ENCODE measurements at regions not wholly inside any gene's neighbourhood (a gene's known extent, or its start where the extent isn't known, plus 50 kb on each side); places are given as distances from the start of the nearest gene placed in this dataset.

DNA sequence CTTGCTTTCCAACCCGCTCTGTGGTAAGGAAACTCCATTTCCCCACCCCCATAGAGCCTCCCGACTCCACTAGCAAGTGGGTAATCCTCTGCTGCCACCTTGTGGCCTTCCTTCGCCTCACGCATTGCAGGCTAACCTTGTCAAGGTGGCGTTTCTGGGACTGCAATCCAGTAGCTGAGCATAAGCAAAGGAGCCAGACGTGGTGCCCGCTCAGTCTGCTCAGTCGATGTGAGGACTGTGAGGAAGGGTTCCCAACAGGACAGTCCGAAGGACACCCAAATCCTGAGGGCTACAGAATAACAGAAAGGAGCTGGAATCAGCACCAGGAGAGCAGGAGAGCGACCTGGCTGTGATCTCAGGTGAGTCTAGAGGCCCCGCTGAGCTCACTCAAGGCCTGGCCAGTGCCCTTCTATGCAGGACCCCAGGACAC lies 144.2 kb downstream of the SUCLG1 start:
- ATAC-seq (peak; percentile 94), DNase-seq (peak; percentile 92)
- POLR2A ChIA-PET (ENCODE audit: unreplicated experiment): no interaction called here
- peaks cover 27% of the 10 kb centered on the region for H3K27me3 ChIP-seq (ENCODE audit: low read length)
- H3K79me2 ChIP-seq (ENCODE audit: low read length): no peaks in the 10 kb centered on the region
- TF ChIP-seq, protein P1, sequence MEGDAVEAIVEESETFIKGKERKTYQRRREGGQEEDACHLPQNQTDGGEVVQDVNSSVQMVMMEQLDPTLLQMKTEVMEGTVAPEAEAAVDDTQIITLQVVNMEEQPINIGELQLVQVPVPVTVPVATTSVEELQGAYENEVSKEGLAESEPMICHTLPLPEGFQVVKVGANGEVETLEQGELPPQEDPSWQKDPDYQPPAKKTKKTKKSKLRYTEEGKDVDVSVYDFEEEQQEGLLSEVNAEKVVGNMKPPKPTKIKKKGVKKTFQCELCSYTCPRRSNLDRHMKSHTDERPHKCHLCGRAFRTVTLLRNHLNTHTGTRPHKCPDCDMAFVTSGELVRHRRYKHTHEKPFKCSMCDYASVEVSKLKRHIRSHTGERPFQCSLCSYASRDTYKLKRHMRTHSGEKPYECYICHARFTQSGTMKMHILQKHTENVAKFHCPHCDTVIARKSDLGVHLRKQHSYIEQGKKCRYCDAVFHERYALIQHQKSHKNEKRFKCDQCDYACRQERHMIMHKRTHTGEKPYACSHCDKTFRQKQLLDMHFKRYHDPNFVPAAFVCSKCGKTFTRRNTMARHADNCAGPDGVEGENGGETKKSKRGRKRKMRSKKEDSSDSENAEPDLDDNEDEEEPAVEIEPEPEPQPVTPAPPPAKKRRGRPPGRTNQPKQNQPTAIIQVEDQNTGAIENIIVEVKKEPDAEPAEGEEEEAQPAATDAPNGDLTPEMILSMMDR (conservative IDR thresholded peaks at IDR 0.05; ENCODE audit: low read depth, low read length): peak; percentile 96
- TF ChIP-seq EZH2 (IDR thresholded peaks at IDR 0.05; ENCODE audit: low read length, unreplicated experiment): no peak
- H3K4me3 ChIP-seq (ENCODE audit: low read length): no peak overlapping the region
- no peak overlapping the region for H3K9ac ChIP-seq (ENCODE audit: low read length)
- no peaks in the 10 kb centered on the region for H3K36me3 ChIP-seq (ENCODE audit: low read depth, low read length)
- BruUV-seq (replicated peaks): no TSS peak
- H4K20me1 ChIP-seq (ENCODE audit: low read length): no peaks in the 10 kb centered on the region
- no peak overlapping the region for H3K4me2 ChIP-seq (ENCODE audit: low read length)
- intact Hi-C loops (cut with micrococcal nuclease): no loop called here
- no peaks in the 10 kb centered on the region for H3K9me2 ChIP-seq (replicated peaks; ENCODE audit: low read length)
- no peaks in the 10 kb centered on the region for H3F3A ChIP-seq (ENCODE audit: low read length, unreplicated experiment)
- CTCF ChIA-PET: interaction anchor here (0.6 to 1.5 kb wide), 2 partner anchors 292 to 553 kb away, joined by 5 to 7 read pairs; no protein-coding TSS in a partner anchor
- no peaks in the 10 kb centered on the region for H3K9me3 ChIP-seq (ENCODE audit: low read length)
- H3K27ac ChIP-seq (ENCODE audit: low read length): no peak overlapping the region
- no peak overlapping the region; the same call in 1 of the 2 replicates for H2AFZ ChIP-seq (ENCODE audit: low read length)
- H3K4me1 ChIP-seq (ENCODE audit: insufficient read depth, low read length): no peaks in the 10 kb centered on the region

GRCh38 chr2:84314250-84314649 lies 144.8 kb downstream of the SUCLG1 start:
- Histone ChIP-seq H3K27me3 (ENCODE audit: low read length) (peaks cover 22% of the 10 kb centered on the region), H2AFZ (ENCODE audit: low read length) (no peak overlapping the region), H3K4me3 (ENCODE audit: low read length) (no peak overlapping the region), H3K4me1 (ENCODE audit: insufficient read depth, low read length) (no peaks in the 10 kb centered on the region), H3K9ac (ENCODE audit: low read length) (no peak overlapping the region), H3F3A (ENCODE audit: low read length, unreplicated experiment) (no peaks in the 10 kb centered on the region), H3K9me2 (replicated peaks; ENCODE audit: low read length) (no peaks in the 10 kb centered on the region), H3K4me2 (ENCODE audit: low read length) (no peak overlapping the region), H3K79me2 (ENCODE audit: low read length) (no peaks in the 10 kb centered on the region), H3K27ac (ENCODE audit: low read length) (no peak overlapping the region), H4K20me1 (ENCODE audit: low read length) (no peaks in the 10 kb centered on the region), H3K36me3 (ENCODE audit: low read depth, low read length) (no peaks in the 10 kb centered on the region), H3K9me3 (ENCODE audit: low read length) (no peaks in the 10 kb centered on the region)
- TF ChIP-seq, protein P1 (conservative IDR thresholded peaks at IDR 0.05; ENCODE audit: low read depth, low read length): no peak
- no peak for TF ChIP-seq EZH2 (IDR thresholded peaks at IDR 0.05; ENCODE audit: low read length, unreplicated experiment)
- no peak for TF ChIP-seq EZH2phosphoT487 (IDR thresholded peaks at IDR 0.05; ENCODE audit: borderline replicate concordance, low read length)
- DNase-seq (no peak), ATAC-seq (no peak)
- ChIA-PET CTCF (interaction anchor here (0.6 to 1.5 kb wide), 2 partner anchors 292 to 313 kb away, joined by 3 to 7 read pairs; no protein-coding TSS in a partner anchor), POLR2A (ENCODE audit: unreplicated experiment) (no interaction called here)
- BruUV-seq (replicated peaks): no TSS peak
- intact Hi-C loops (cut with micrococcal nuclease): no loop called here

DNA sequence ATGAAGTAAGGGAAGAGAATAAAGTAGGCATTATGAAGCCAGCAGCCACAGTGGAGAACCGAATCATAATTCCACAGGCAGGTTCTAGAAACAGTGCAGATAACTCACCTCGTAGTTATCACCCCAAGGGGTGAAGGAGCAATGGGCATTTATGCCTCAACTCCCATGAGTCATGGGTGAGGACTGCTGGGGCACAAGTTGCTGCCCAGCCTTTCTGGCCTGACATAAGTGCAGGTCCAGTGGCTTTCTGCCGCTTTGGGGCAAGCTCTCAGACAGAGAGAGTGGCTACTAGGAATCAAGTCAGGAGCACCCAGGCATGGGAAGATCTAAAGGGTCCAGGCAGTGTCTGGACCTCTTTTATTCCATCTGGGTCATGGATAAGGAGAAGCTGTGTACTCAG lies 149.8 kb downstream of the SUCLG1 start:
- no peak overlapping the region for H3K9ac ChIP-seq (ENCODE audit: low read length)
- ATAC-seq: no peak
- TF ChIP-seq, protein P1 (conservative IDR thresholded peaks at IDR 0.05; ENCODE audit: low read depth, low read length): no peak
- no peak for TF ChIP-seq EZH2 (IDR thresholded peaks at IDR 0.05; ENCODE audit: low read length, unreplicated experiment)
- H3K9me3 ChIP-seq (ENCODE audit: low read length): 0 out of 2 replicates have a peak, but pooled peaks cover 3% of the 10 kb centered on the region
- no peak overlapping the region for H2AFZ ChIP-seq (ENCODE audit: low read length)
- no peaks in the 10 kb centered on the region for H4K20me1 ChIP-seq (ENCODE audit: low read length)
- H3K36me3 ChIP-seq (ENCODE audit: low read depth, low read length): no peaks in the 10 kb centered on the region
- H3K4me2 ChIP-seq (ENCODE audit: low read length): no peak overlapping the region
- H3K9me2 ChIP-seq (replicated peaks; ENCODE audit: low read length): no peaks in the 10 kb centered on the region
- H3K27ac ChIP-seq (ENCODE audit: low read length): no peak overlapping the region
- ChIA-PET POLR2A (ENCODE audit: unreplicated experiment) (no interaction called here), CTCF (no interaction called here)
- intact Hi-C loops (cut with micrococcal nuclease): no loop called here
- no peak overlapping the region for H3K4me3 ChIP-seq (ENCODE audit: low read length)
- no peaks in the 10 kb centered on the region for H3K79me2 ChIP-seq (ENCODE audit: low read length)
- no peaks in the 10 kb centered on the region for H3K4me1 ChIP-seq (ENCODE audit: insufficient read depth, low read length)
- peaks cover 3% of the 10 kb centered on the region; the same call in 1 of the 2 replicates for H3K27me3 ChIP-seq (ENCODE audit: low read length)
- DNase-seq: no peak
- no peaks in the 10 kb centered on the region for H3F3A ChIP-seq (ENCODE audit: low read length, unreplicated experiment)
- no TSS peak for BruUV-seq (replicated peaks)
